ENCODE measurements at regions not wholly inside any gene's neighbourhood (a gene's known extent, or its start where the extent isn't known, plus 50 kb on each side); places are given as distances from the start of the nearest gene placed in this dataset.
A peak's percentile ranks its signal among the peaks of the same experiment; 100 is the strongest.

DNA sequence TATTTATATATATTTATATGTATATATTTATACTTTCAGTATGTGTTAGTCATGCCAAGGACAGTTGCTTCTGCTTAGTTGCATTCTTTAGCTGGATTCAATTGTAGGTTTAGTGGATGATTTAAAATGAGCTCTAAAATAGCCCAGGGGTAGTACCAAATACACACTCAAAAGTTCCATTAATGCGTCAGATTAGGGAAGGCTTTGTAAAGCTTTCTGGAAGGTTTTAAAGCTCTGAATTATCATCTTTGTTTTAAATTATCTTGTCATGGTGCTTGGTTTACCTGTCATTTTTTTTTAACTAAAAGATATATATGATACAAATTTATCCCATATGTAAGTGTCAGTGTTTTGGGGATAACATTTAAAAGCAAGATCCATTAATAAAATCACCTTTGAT lies 242.7 kb upstream of the ADAMTS5 start:
- no peak for TF ChIP-seq EZH2phosphoT487 (IDR thresholded peaks at IDR 0.05; ENCODE audit: insufficient read depth, low read depth)
- no peak for TF ChIP-seq EZH2 (IDR thresholded peaks at IDR 0.05; ENCODE audit: insufficient read depth, poor library complexity, severe bottlenecking)
- Histone ChIP-seq H3K9ac (no peak overlapping the region), H3K4me2 (ENCODE audit: unreplicated experiment) (no peak overlapping the region), H3K27me3 (replicated peaks; ENCODE audit: insufficient read depth) (no peaks in the 10 kb centered on the region), H3K36me3 (ENCODE audit: low read depth) (no peaks in the 10 kb centered on the region), H3K4me1 (ENCODE audit: insufficient read depth) (peaks cover 9% of the 10 kb centered on the region), H2AFZ (no peak overlapping the region), H3K27ac (no peak overlapping the region), H3K9me3 (ENCODE audit: low read depth) (no peaks in the 10 kb centered on the region), H4K20me1 (ENCODE audit: insufficient read depth) (no peaks in the 10 kb centered on the region), H3K9me2 (ENCODE audit: insufficient read depth) (no peaks in the 10 kb centered on the region), H3K4me3 (no peak overlapping the region), H3K79me2 (ENCODE audit: insufficient read depth) (no peaks in the 10 kb centered on the region), H3F3A (ENCODE audit: insufficient read depth) (0 out of 2 replicates have a peak, but pooled peaks cover 4% of the 10 kb centered on the region)
- no peak for DNase-seq
- in situ Hi-C loops (cut with MboI), result no loop called here
- 97 to 100% methylated on average over 1 of the region's 1 CpG for WGBS, 2 experiments (ENCODE audit: low coverage in 1 of 2, low lambda C conversion rate in 2 of 2, missing lambda C conversion rate in 2 of 2)

DNA sequence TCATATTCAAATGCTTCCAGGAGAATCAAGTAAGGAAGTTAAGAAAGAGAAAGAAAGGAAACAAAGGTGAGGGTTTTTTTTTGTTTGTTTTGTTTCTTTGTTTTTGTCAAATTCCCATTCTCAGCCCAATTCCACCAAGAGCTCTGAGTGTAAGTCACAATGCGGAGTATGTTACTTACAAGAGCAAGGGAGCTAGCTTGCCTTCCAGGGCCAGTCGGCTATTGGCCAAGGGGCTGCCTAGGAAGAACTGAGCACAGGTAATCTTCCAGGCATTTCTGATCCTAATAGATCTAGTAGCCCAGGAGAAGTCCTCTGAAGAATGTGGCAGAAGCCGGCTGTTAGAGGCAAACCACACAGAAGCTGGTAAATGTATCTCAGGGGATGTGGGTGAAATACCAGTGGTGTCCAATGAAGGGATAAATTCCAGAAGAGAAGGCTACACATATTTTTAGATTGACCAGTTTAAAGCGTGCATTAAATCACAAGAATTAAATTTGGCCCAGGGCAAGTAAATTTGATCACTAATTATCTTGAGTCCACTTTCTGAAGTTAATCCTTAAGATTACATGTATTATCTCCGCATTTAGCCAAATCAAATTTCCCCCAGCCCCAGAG lies 239.6 kb upstream of the ADAMTS5 start:
- no peak overlapping the region for H3K4me2 ChIP-seq (ENCODE audit: unreplicated experiment)
- H4K20me1 ChIP-seq (ENCODE audit: insufficient read depth), result no peaks in the 10 kb centered on the region
- in situ Hi-C loops (cut with MboI), result no loop called here
- H3K79me2 ChIP-seq (ENCODE audit: insufficient read depth), result no peaks in the 10 kb centered on the region
- TF ChIP-seq EZH2 (IDR thresholded peaks at IDR 0.05; ENCODE audit: insufficient read depth, poor library complexity, severe bottlenecking), result no peak
- no peak for TF ChIP-seq EZH2phosphoT487 (IDR thresholded peaks at IDR 0.05; ENCODE audit: insufficient read depth, low read depth)
- H2AFZ ChIP-seq, result no peak overlapping the region
- no peak overlapping the region for H3K27ac ChIP-seq
- H3K27me3 ChIP-seq (replicated peaks; ENCODE audit: insufficient read depth), result no peaks in the 10 kb centered on the region
- peaks cover 9% of the 10 kb centered on the region; the same call in 1 of the 2 replicates for H3F3A ChIP-seq (ENCODE audit: insufficient read depth)
- peaks cover 20% of the 10 kb centered on the region for H3K4me1 ChIP-seq (ENCODE audit: insufficient read depth)
- DNase-seq, result peak; percentile 32
- H3K9me3 ChIP-seq (ENCODE audit: low read depth), result no peaks in the 10 kb centered on the region
- no peaks in the 10 kb centered on the region for H3K9me2 ChIP-seq (ENCODE audit: insufficient read depth)
- H3K36me3 ChIP-seq (ENCODE audit: low read depth), result no peaks in the 10 kb centered on the region
- H3K9ac ChIP-seq, result no peak overlapping the region
- WGBS, 2 experiments (ENCODE audit: low coverage in 1 of 2, low lambda C conversion rate in 2 of 2, missing lambda C conversion rate in 2 of 2), result 73 to 81% methylated on average over 5 of the region's 5 CpGs
- no peak overlapping the region for H3K4me3 ChIP-seq

DNA sequence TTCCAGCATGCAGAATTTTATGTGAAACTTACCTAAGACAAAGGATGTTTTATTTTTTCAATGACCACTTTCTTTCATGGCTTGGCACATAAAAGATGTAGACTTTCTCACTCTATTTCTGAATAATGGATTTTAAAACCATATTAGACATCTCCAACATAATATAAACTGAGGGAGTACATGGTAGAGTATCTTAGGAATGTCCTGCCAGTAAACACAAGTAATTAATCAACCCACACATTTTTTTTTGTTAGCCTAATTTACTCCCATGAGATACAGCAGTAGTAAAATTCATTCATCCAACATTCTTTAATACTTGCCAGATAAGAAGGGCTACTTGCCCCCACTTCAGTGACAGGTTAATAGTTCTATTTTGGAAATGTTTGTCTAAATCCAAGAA lies 235.4 kb upstream of the ADAMTS5 start:
- H3K9me2 ChIP-seq (ENCODE audit: insufficient read depth), result no peaks in the 10 kb centered on the region
- in situ Hi-C loops (cut with MboI), result no loop called here
- TF ChIP-seq EZH2phosphoT487 (IDR thresholded peaks at IDR 0.05; ENCODE audit: insufficient read depth, low read depth) (no peak), EZH2 (IDR thresholded peaks at IDR 0.05; ENCODE audit: insufficient read depth, poor library complexity, severe bottlenecking) (no peak)

DNA sequence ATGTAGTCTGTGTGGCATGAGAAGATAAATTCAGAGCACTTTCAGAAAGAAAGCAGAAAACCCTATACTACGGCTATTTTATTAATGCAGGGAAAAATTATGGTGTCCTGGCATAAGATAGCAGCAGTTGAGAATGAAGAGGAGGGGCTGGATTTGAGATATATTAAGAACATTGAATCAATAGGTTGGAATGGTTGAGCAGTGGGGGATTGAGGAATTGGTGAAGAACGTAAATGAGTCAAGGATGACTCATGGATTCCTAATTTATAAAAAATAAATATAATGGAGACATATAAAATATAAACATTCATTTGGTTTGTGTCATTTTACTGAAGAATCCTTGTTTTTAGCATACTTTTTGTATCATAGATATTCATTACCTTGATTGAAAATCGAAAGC lies 234.3 kb upstream of the ADAMTS5 start:
- peaks cover 6% of the 10 kb centered on the region; the same call in 1 of the 2 replicates for H3F3A ChIP-seq (ENCODE audit: insufficient read depth)
- H3K36me3 ChIP-seq (ENCODE audit: low read depth), result no peaks in the 10 kb centered on the region
- no peaks in the 10 kb centered on the region for H3K9me3 ChIP-seq (ENCODE audit: low read depth)
- no peak overlapping the region for H3K4me2 ChIP-seq (ENCODE audit: unreplicated experiment)
- H3K79me2 ChIP-seq (ENCODE audit: insufficient read depth), result no peaks in the 10 kb centered on the region
- H3K4me1 ChIP-seq (ENCODE audit: insufficient read depth), result peaks cover 23% of the 10 kb centered on the region
- H3K9ac ChIP-seq, result no peak overlapping the region
- peak; percentile 50 for DNase-seq
- H3K27ac ChIP-seq, result no peak overlapping the region
- H2AFZ ChIP-seq, result 0 out of 2 replicates have a peak overlapping the region, but pooled peaks have one; percentile 6
- WGBS, 2 experiments (ENCODE audit: low coverage in 1 of 2, low lambda C conversion rate in 2 of 2, missing lambda C conversion rate in 2 of 2), result 72 to 81% methylated on average over 3 of the region's 3 CpGs
- in situ Hi-C loops (cut with MboI), result no loop called here
- H3K9me2 ChIP-seq (ENCODE audit: insufficient read depth), result no peaks in the 10 kb centered on the region
- H3K4me3 ChIP-seq, result no peak overlapping the region
- TF ChIP-seq EZH2 (IDR thresholded peaks at IDR 0.05; ENCODE audit: insufficient read depth, poor library complexity, severe bottlenecking) (no peak), EZH2phosphoT487 (IDR thresholded peaks at IDR 0.05; ENCODE audit: insufficient read depth, low read depth) (no peak)
- H3K27me3 ChIP-seq (replicated peaks; ENCODE audit: insufficient read depth), result no peaks in the 10 kb centered on the region
- H4K20me1 ChIP-seq (ENCODE audit: insufficient read depth), result no peaks in the 10 kb centered on the region

More for the DNA sequence above, 235.4 kb upstream of the ADAMTS5 start:
- H3K9me3 ChIP-seq (ENCODE audit: low read depth), result no peaks in the 10 kb centered on the region
- H4K20me1 ChIP-seq (ENCODE audit: insufficient read depth), result no peaks in the 10 kb centered on the region
- H3K79me2 ChIP-seq (ENCODE audit: insufficient read depth), result no peaks in the 10 kb centered on the region
- H3K36me3 ChIP-seq (ENCODE audit: low read depth), result no peaks in the 10 kb centered on the region
- H3K27ac ChIP-seq, result no peak overlapping the region
- H3K4me2 ChIP-seq (ENCODE audit: unreplicated experiment), result no peak overlapping the region
- DNase-seq, result no peak
- no peaks in the 10 kb centered on the region for H3K27me3 ChIP-seq (replicated peaks; ENCODE audit: insufficient read depth)
- no peak overlapping the region for H2AFZ ChIP-seq
- H3K4me1 ChIP-seq (ENCODE audit: insufficient read depth), result peaks cover 29% of the 10 kb centered on the region
- H3F3A ChIP-seq (ENCODE audit: insufficient read depth), result peaks cover 9% of the 10 kb centered on the region; the same call in 1 of the 2 replicates
- H3K4me3 ChIP-seq, result no peak overlapping the region
- H3K9ac ChIP-seq, result no peak overlapping the region

Measured in GM23248 (cell line).